HG03175 (cell line): ENCODE measurements at regions not wholly inside any gene's neighbourhood (a gene's known extent, or its start where the extent isn't known, plus 50 kb on each side); places are given as distances from the start of the nearest gene placed in this dataset.

Experiments
- ATAC-seq: cut with Tn5 transposase; IDR thresholded peaks from one replicate; pipeline ENCODE4 v1.9.1; 2021; ENCODE audit warnings: mild to moderate bottlenecking, moderate library complexity; ENCODE audit not compliant: unreplicated experiment

DNA sequence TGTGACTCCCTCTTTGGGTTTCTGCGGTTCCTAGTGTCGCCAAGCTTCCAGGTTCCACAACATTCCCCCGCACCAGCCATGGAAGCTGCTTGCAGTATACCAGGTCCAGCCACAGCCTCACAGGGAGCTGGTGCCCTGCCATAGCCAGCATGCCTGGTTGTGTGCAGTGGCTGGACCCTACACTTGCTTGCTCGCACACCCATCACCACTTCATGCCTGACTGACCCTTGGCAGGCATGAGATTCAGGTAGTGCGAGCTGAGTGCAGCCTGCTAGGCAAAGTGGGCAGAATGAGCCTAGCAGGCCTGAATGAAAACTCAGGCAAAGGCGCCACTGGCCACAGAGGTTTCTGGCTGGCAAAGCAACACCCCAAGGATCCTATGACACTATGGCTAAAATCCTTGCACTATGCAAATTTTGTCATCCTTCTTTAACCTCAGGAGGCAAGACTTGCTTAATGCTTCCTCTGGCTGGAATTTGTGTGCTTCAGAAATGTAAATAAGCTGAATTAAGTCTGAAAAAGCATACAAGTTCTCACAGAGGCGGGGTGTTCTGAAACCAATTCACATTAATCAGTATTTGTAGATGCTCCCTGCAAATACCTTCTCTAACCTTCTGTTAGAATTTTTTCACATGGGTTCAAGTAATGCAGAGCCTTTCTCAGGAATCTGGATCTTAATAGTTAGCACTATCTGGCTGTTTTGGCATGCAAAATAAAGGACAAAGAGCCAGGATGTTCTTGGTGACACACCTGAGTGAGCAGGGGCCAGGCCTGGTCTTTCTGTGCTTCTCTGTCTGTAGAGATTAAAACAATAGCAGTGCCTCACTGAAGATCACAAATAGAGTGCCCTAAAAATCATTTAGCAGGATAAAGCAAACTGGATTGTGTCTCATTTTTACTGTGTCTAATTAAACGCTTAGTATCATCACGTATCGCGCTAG, 256.9 kb downstream of the GPATCH2 start:
- no peak for ATAC-seq

GRCh38 chr1:217372049-217372970, 258.6 kb downstream of the GPATCH2 start:
- no peak for ATAC-seq

GRCh38 chr1:217370757-217371156, 260.1 kb downstream of the GPATCH2 start:
- ATAC-seq: no peak

- no peak for ATAC-seq
Observed at GRCh38 chr1:217369996-217370551, 260.8 kb downstream of the GPATCH2 start.

DNA sequence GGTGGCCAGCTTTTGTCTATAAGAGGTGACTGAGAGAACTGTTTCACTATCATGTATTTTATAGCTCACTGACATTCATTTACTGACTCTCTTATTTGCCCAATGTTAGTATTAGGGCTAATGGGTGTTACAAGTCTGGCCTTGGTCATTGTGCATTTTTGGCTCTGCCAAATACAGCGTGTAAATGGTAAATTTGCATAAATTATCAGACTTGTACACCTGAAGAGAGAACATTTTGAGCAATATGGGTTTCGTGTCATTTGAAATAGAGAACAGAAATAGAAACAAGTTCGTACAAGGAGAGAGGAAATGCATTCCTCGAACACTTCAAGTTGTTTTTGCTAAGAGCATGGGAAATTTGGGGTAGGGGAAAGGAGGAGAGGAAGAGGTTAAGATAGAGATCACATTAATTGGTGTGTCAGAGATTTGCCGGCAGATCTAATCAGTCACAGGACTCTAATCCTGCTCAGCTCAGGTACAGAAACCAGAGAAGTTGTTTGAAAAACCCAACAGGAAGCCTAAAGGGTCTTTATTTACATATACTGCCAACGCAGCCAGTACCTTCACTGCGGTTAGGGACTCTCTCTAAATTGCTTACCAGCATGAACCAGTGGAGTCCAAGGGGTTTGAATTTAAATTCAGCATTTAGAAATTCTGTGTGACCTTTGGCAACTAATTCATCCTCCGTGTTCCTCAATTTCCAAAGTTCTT, 261.5 kb downstream of the GPATCH2 start:
- ATAC-seq: peak; percentile 85

GRCh38 chr1:217364220-217364619, 266.7 kb downstream of the GPATCH2 start:
- ATAC-seq: no peak

GRCh38 chr1:217363319-217363718, 267.6 kb downstream of the GPATCH2 start:
- no peak for ATAC-seq

DNA sequence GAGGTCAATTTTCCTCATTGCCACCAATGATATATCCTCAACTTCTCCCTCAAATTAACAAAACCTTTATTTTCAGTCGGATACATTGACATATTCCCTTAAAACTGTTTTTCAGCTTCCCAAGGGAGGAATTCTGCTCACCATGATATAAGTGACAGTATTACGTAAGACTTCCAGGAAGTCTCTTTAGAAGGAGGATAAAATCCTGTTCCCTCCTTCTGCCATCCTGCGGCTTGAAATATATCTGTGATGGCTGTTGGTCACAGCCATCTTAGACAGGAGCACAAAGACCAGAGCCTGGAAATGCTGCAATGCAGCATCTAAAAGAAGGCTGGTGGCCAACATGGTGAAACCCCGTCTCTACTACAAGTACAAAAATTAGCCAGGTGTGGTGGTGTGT, 270.4 kb downstream of the GPATCH2 start:
- ATAC-seq: no peak

GRCh38 chr1:217354895-217355294, 276.0 kb downstream of the GPATCH2 start:
- no peak for ATAC-seq

- ATAC-seq: no peak
Observed at GRCh38 chr1:217348960-217349664, 281.8 kb downstream of the GPATCH2 start.

DNA sequence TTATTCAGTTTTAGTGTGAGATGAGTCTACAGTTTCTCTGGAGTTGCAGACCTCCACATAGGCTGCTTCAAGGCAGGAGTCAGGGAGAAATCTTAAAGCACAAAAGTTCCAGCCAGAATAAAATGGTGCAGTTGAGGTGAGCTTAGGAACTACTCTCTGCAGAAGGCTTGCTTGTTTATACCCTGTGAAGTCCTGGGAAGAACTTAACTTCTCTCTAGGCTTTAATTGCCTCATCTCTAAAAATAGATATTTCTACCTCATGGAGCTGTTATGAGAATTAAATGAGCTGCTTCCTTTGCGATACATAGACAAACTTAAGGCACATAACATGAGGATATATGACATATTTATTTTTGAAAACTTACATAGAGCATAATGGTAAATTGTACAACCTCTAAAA, 286.2 kb downstream of the GPATCH2 start:
- ATAC-seq: no peak

DNA sequence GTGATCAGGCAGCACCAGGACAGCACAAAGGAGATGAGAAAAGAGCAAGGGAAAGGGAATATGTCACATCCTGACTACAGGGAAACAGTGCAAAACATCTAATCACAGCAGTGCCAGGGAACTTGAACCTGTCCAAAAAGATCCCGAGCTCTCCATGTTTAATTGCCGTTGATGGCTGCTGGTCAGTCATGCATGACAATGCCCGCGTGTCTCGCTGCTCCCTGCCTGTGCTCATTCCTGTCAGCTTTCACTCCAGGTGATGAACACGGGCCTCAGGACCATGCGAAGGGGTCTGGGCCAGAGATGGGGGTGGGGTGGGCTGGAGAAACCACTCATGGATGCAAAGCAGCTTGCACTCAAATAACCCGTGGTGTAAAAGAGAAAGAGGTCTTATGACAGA, 287.0 kb downstream of the GPATCH2 start:
- no peak for ATAC-seq

GRCh38 chr1:217342105-217342504, 288.8 kb downstream of the GPATCH2 start:
- no peak for ATAC-seq

GRCh38 chr1:217336724-217337123, 294.2 kb downstream of the GPATCH2 start:
- no peak for ATAC-seq

GRCh38 chr1:217333939-217334338, 297.0 kb downstream of the GPATCH2 start:
- ATAC-seq: peak; percentile 64

- ATAC-seq: no peak
Observed at GRCh38 chr1:217332431-217333065, 298.3 kb downstream of the GPATCH2 start.

DNA sequence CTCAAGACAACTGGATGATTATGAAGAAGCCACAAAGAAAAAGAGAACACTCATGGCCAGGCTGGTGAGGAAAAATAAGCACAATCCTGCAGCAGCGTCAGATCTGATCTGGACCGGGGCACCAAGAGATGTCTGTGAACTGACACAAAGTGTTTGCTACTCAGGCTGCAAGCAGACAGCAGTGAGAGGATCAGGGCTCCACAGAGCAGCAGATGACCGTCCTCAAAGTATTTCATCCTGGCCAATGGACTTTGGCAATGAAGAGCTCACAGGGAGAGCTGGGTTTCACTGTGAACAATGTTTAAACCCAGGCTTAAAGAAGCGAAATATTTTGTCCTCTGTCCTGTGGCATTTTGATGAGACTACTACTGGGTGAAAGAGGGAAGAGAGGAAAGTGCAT, 299.2 kb downstream of the GPATCH2 start:
- ATAC-seq: no peak

DNA sequence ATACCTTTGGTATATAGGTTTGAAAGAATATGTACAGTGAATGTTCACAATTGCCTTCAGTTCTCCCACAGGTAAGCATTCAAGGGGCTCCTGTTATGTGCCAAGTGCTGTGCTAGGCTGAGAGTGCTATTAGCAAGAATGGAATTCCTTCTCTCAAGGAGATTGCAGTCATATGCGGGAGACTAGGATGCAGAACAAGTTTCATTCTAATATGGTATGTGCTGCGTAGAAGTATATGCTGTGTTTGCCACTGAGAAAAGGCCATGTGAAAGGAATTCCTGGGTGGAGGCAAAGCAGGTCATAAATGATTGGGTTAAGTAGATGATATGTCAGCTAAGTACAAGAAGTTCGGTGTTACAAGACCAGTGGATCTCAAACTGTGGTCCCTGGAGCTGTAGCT, 303.0 kb downstream of the GPATCH2 start:
- no peak for ATAC-seq

- ATAC-seq: peak; percentile 100
Observed at GRCh38 chr1:217322834-217323233, 308.1 kb downstream of the GPATCH2 start.

DNA sequence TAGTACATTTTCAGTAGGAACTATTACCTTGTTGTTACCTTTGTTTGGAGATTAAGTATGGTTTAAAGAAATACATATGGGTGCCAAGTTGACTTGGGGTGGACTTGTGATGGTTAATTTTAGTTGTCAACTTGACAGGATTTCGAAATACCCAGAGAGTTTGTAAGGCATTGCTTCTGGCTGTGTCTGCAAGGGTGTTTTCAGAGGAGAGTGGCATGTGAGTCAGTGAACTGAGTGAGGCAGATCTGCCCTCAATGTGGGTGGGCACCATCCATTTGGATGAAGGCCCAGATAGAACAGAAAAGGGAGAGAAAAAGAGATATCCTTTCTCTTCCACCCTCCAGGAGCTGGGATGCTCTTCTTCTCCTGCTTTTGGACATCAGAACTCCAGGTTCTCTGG, 315.5 kb downstream of the GPATCH2 start:
- ATAC-seq: no peak
